Gastrocnemius medialis (tissue), 4 donors: ENCODE measurements at regions not wholly inside any gene's neighbourhood (a gene's known extent, or its start where the extent isn't known, plus 50 kb on each side); places are given as distances from the start of the nearest gene placed in this dataset.

Source experiments
- ATAC-seq, 2 donors: fragments of 150-250 bp; one replicate each; pipeline ENCODE4 v1.9.1; 2016
- DNase-seq, 2 donors: peaks; one replicate each; pipeline ENCODE4 v3.0.0-alpha.2; 2019
- H3K27ac ChIP-seq, 4 donors: fragments of 200-600 bp; sonication (generic); 1 replicate in 1 of 4; 2 replicates in 3 of 4; pipeline ENCODE4 v1.5.1; 2016 to 2018; ENCODE audit warnings: mild to moderate bottlenecking in 2 of 4, moderate library complexity in 1 of 4
- H3K27me3 ChIP-seq, 3 donors: fragments of 200-600 bp; sonication (generic) in 2 of 3; 1 replicate in 1 of 3; 2 replicates in 2 of 3; pipeline versions ENCODE4 v1.5.1 to v1.6.0; 2016 to 2019; ENCODE audit warnings: mild to moderate bottlenecking in 1 of 3, moderate library complexity in 1 of 3
- H3K36me3 ChIP-seq, 2 donors: fragments of 200-600 bp; sonication (generic) in 1 of 2; one replicate each; pipeline ENCODE4 v1.5.1; 2017 to 2018
- H3K4me1 ChIP-seq, 2 donors: fragments of 200-600 bp; sonication (generic) in 1 of 2; one replicate each; pipeline ENCODE4 v1.5.1; 2016 to 2017; ENCODE audit warnings: mild to moderate bottlenecking in 2 of 2
- H3K4me3 ChIP-seq, 4 donors: fragments of 200-600 bp; sonication (generic) in 3 of 4; 1 replicate in 1 of 4; 2 replicates in 3 of 4; pipeline ENCODE4 v1.5.1; 2016 to 2019; ENCODE audit warnings: mild to moderate bottlenecking in 2 of 4
- H3K9me3 ChIP-seq, 3 donors: fragments of 200-600 bp; sonication (generic) in 2 of 3; 1 replicate in 1 of 3; 2 replicates in 2 of 3; pipeline ENCODE4 v1.5.1; 2016 to 2019
- CTCF ChIP-seq, 5 experiments: fragments of 450-650 bp in 3 of 5; fragments of 200-600 bp in 2 of 5; sonication (generic) in 2 of 5; IDR thresholded peaks in 4 of 5; conservative IDR thresholded peaks in 1 of 5; 1 replicate in 4 of 5; 2 replicates in 1 of 5; pipeline ENCODE4 v1.5.1; 2016 to 2019; ENCODE audit warnings: antibody characterized with exemption in 5 of 5, mild to moderate bottlenecking in 3 of 5, moderate library complexity in 3 of 5
- POLR2A ChIP-seq, 2 donors: fragments of 450-650 bp; IDR thresholded peaks; one replicate each; pipeline ENCODE4 v1.6.1; 2017; ENCODE audit warnings: antibody characterized with exemption in 2 of 2, mild to moderate bottlenecking in 2 of 2, moderate library complexity in 2 of 2
- in situ Hi-C, 4 donors: fragments of 200-750 bp; cut with MboI; loops; one replicate each; pipeline versions ENCODE4 v1.15.0 to v1.8.0; 2017; ENCODE audit warnings: low sequenced_read_pairs in 4 of 4
- intact Hi-C: fragments of 100-400 bp; cut with DNase I; formaldehyde crosslinking; loops from one replicate; pipeline ENCODE4 v1.15.1; 2023; ENCODE audit warnings: low total_unique reads

GRCh38 chr2:58893656-58894351, 652.7 kb upstream of the FANCL start:
- Histone ChIP-seq H3K4me3 (no peak overlapping the region), H3K36me3 (no peaks in the 10 kb centered on the region), H3K27me3 (no peaks in the 10 kb centered on the region), H3K9me3 (no peaks in the 10 kb centered on the region), H3K4me1 (no peaks in the 10 kb centered on the region), H3K27ac (no peak overlapping the region)
- TF ChIP-seq CTCF (IDR thresholded peaks at IDR 0.05 in 4 of 5, conservative IDR thresholded peaks at IDR 0.05 in 1 of 5) = no peak
- TF ChIP-seq POLR2A (IDR thresholded peaks at IDR 0.05) = no peak
- ATAC-seq (no peak), DNase-seq (no peak)
- in situ Hi-C loops = no loop called here
- intact Hi-C loops = no loop called here

- Histone ChIP-seq H3K4me3 (no peak overlapping the region), H3K4me1 (no peaks in the 10 kb centered on the region), H3K36me3 (no peaks in the 10 kb centered on the region), H3K27me3 (no peaks in the 10 kb centered on the region), H3K27ac (no peak overlapping the region), H3K9me3 (no peaks in the 10 kb centered on the region)
- in situ Hi-C loops (no loop called here), intact Hi-C loops (no loop called here)
- ATAC-seq (no peak), DNase-seq (no peak)
- TF ChIP-seq POLR2A (IDR thresholded peaks at IDR 0.05) (no peak), CTCF (IDR thresholded peaks at IDR 0.05 in 4 of 5, conservative IDR thresholded peaks at IDR 0.05 in 1 of 5) (no peak)
Observed at GRCh38 chr2:58891828-58892377, 650.8 kb upstream of the FANCL start.

DNA sequence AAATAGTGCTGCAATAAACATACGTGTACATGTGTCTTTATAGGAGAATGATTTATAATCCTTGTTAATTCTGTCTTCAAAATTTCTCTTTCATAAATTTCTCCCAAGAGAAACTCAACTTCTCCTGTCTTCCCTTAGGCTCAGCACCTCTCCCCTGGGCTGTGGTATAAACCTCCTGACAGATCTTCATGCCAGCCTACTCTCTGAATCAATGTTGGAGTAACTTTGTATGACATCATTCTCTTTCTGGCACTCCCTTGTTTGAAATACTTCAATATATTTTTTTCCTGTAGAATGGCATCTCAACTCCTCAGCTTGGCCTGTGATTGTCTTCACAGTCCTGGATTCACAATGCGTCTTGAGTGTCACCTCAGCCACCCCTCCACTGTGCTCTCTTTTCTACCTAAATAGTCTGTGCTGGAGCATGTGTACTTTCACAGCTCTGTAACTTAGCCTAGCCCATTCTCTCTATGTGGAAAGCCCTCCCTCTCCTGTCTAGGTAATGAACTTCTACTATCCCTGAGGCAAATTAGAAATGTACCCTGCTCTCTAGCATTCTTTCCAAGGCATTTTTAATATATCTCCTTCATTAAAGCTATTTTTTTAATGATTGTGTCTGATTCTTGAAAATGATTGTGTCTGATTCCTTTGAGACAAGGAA, 649.9 kb upstream of the FANCL start:
- in situ Hi-C loops (no loop called here), intact Hi-C loops (no loop called here)
- Histone ChIP-seq H3K36me3 (no peaks in the 10 kb centered on the region), H3K9me3 (no peaks in the 10 kb centered on the region), H3K4me1 (no peaks in the 10 kb centered on the region), H3K27me3 (no peaks in the 10 kb centered on the region), H3K27ac (no peak overlapping the region), H3K4me3 (no peak overlapping the region)
- TF ChIP-seq POLR2A (IDR thresholded peaks at IDR 0.05) = no peak
- no peak for TF ChIP-seq CTCF (IDR thresholded peaks at IDR 0.05 in 4 of 5, conservative IDR thresholded peaks at IDR 0.05 in 1 of 5)
- DNase-seq = no peak
- ATAC-seq = no peak

DNA sequence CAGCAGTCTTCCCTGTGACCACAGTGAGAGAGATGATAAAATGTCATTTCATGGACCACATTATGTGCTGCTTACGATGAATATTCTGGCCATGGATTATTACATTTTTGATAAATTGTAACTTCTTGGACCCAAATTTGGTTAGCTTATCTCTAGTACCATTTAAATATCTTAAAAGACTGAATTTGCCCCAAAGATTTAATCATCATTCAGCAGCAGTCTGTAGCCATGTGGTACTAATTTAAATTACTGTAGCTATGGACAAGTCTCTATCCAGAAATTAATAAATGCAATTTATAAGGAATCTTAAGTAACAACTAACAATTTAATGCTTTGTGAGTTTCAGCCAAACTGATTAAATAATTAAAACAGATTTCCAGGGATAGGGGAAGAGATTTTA, 644.9 kb upstream of the FANCL start:
- ATAC-seq (no peak), DNase-seq (no peak)
- Histone ChIP-seq H3K4me3 (no peak overlapping the region), H3K27ac (no peak overlapping the region), H3K4me1 (no peaks in the 10 kb centered on the region), H3K9me3 (no peaks in the 10 kb centered on the region), H3K27me3 (no peaks in the 10 kb centered on the region), H3K36me3 (no peaks in the 10 kb centered on the region)
- TF ChIP-seq CTCF (IDR thresholded peaks at IDR 0.05 in 4 of 5, conservative IDR thresholded peaks at IDR 0.05 in 1 of 5) (no peak), POLR2A (IDR thresholded peaks at IDR 0.05) (no peak)
- in situ Hi-C loops (no loop called here), intact Hi-C loops (no loop called here)
